ENCODE measurements at regions not wholly inside any gene's neighbourhood (a gene's known extent, or its start where the extent isn't known, plus 50 kb on each side); places are given as distances from the start of the nearest gene placed in this dataset.
"Not testable (repeated sequence)": the region's sequence is repeated elsewhere in the genome, so short reads cannot be mapped to it uniquely, and the experiment has no call there.

DNA sequence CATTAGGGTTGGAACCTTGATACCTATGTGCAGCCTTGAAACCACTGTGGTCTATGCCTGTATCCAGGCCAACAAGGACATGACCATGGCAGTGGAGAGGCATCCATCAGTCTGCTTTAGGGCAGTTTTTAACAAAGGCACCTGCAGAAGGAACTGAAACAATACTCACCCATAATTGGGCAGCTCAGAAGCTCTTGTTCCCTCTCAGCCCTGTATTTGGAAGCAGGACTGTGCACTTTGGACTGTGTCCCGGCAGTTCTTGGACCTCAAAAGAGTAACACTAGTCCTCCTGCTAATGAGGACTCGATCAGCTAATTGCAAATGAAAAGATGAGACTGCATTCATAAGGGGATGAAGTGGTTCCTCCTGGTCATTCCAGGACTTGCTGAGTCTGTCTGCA is 500.2 kb upstream of the TNP1 start:
- Histone ChIP-seq H3K36me3 (ENCODE audit: control insufficient read depth, insufficient read depth, low read length) (no peaks in the 10 kb centered on the region), H3K4me1 (ENCODE audit: control insufficient read depth, insufficient read depth, low read length) (no peaks in the 10 kb centered on the region), H3K9ac (ENCODE audit: low read length) (no peak overlapping the region), H3K27me3 (ENCODE audit: control insufficient read depth, insufficient read depth, low read length) (no peaks in the 10 kb centered on the region), H3K4me3 (ENCODE audit: low read length) (no peak overlapping the region), H3K9me3 (ENCODE audit: control insufficient read depth, low read length) (no peaks in the 10 kb centered on the region)

DNA sequence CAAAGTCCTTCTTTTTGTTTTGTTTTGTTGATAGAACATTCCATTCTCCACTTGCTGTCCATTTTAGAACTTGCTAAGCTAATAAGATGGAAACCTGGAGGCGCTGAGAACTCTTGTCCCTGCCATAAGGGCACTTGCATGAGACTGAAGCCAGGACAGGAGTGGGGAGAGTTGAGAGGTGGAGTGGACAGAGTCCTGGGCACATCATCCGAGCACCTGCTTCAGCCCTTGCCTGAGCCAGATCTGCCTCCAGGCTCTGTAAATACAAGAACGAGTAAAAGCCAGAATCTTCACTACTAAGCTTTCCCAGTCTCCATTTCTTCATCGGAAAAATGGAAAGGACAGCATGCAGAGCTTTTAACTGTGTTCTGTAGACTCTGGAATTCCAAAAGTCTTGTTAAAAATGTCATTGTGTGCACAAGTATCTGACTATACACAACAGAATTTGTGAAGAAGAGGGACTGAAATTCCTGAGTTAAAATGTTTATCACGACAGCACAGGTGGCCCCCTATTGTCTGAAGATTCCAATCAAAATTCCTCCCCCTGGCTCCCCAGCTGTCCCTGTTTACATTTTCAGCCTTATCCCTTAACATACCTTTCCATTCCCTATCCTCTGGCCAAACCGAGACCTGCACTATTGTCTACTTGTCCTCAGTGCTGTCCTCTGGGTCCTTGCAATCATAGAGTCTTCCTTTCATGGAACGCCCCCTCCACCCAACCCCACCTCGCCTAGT is 498.2 kb upstream of the TNP1 start:
- no peaks in the 10 kb centered on the region for H3K4me1 ChIP-seq (ENCODE audit: control insufficient read depth, insufficient read depth, low read length)

DNA sequence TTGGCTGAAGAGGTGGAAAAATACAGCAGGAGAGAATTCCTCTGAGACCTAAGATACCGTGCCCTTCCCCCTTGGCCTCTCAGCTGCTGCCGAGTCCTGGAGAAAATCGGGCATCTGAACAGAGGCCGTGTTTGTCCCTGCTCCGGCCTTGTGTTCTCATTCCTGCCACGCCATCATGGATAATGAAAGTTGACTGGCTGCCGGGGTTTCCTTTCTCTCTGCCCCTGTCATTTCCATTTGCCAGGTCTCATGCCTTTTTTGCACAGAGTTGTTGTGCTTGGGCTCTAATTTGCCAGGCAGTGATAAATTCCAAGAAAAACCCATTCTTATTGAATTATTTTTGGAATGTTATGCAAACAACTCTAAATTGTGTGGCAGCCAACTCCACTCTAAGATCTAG is 496.9 kb upstream of the TNP1 start:
- Histone ChIP-seq H3K4me1 (ENCODE audit: control insufficient read depth, insufficient read depth, low read length) (no peaks in the 10 kb centered on the region), H3K4me3 (ENCODE audit: low read length) (no peak overlapping the region)

More for the DNA sequence above, 498.2 kb upstream of the TNP1 start:
- Histone ChIP-seq H3K4me3 (ENCODE audit: low read length) (no peak overlapping the region), H3K36me3 (ENCODE audit: control insufficient read depth, insufficient read depth, low read length) (no peaks in the 10 kb centered on the region), H3K9me3 (ENCODE audit: control insufficient read depth, low read length) (no peaks in the 10 kb centered on the region), H3K27me3 (ENCODE audit: control insufficient read depth, insufficient read depth, low read length) (no peaks in the 10 kb centered on the region), H3K9ac (ENCODE audit: low read length) (no peak overlapping the region)

DNA sequence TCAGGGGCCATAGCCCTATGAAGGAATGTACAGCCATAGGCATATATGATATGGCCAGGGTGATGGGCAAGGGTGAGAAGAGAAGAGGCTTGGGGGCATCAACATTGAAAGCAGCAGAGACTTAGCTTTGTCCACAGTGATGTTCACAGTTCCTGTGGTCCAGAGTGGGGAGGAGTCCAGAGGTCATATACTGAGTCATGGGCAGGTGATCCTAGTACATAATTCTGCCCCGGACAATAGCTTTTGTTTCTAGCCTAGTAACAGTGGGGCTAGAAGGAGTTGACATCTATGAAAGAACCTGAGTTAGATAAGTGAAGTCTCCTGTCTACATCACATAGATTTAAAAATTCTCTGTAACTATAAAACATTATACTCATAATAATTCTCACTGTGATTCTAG is 496.3 kb upstream of the TNP1 start:
- no peak overlapping the region for H3K9ac ChIP-seq (ENCODE audit: low read length)
- no peaks in the 10 kb centered on the region for H3K9me3 ChIP-seq (ENCODE audit: control insufficient read depth, low read length)
- H3K36me3 ChIP-seq (ENCODE audit: control insufficient read depth, insufficient read depth, low read length), result no peaks in the 10 kb centered on the region
- H3K27me3 ChIP-seq (ENCODE audit: control insufficient read depth, insufficient read depth, low read length), result no peaks in the 10 kb centered on the region
- no peaks in the 10 kb centered on the region for H3K4me1 ChIP-seq (ENCODE audit: control insufficient read depth, insufficient read depth, low read length)
- H3K4me3 ChIP-seq (ENCODE audit: low read length), result no peak overlapping the region

More for the DNA sequence above, 496.9 kb upstream of the TNP1 start:
- Histone ChIP-seq H3K9me3 (ENCODE audit: control insufficient read depth, low read length) (no peaks in the 10 kb centered on the region), H3K27me3 (ENCODE audit: control insufficient read depth, insufficient read depth, low read length) (no peaks in the 10 kb centered on the region), H3K9ac (ENCODE audit: low read length) (no peak overlapping the region), H3K36me3 (ENCODE audit: control insufficient read depth, insufficient read depth, low read length) (no peaks in the 10 kb centered on the region)

DNA sequence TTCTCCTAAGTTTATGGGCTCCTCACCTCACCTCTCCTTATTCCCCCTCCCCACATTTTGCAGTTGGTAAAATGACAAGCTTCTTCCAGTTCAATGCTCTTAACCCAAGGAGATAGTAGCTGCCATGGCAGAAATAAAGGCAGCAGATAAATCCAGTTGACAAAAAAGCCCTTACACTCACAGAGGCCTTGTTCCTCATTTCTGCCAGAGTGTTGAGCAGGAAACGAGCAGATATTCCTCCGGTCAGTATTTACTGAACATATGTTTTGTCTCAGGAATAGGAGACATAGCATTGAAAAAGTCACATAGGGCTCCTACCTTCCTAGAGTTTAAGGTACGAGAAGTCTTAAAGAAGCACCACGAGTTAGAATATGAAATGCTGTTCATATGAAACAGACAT is 493.7 kb upstream of the TNP1 start:
- Histone ChIP-seq H3K4me1 (ENCODE audit: control insufficient read depth, insufficient read depth, low read length) (no peaks in the 10 kb centered on the region), H3K27me3 (ENCODE audit: control insufficient read depth, insufficient read depth, low read length) (no peaks in the 10 kb centered on the region), H3K36me3 (ENCODE audit: control insufficient read depth, insufficient read depth, low read length) (no peaks in the 10 kb centered on the region), H3K4me3 (ENCODE audit: low read length) (no peak overlapping the region), H3K9ac (ENCODE audit: low read length) (no peak overlapping the region), H3K9me3 (ENCODE audit: control insufficient read depth, low read length) (peaks cover 4% of the 10 kb centered on the region)

DNA sequence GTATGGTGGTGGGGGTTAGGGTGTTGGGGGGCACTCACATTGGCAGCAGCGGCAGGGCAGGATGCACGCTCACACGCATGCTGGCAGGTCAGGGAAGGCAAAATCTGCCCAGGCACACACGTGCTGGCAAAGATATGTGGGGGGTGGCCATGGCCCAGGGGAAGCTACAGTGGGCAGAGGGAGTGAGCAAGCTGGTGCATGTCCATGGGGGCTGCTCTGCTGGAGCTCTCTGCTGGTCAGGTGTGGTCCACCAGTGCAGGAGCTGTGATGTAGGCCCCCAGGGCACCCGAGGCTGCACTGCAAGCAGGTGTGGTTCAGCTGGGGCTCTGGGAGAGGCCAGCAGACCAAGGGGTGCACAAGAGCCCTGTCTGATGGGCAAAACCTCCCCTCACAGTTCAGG is 491.5 kb upstream of the TNP1 start:
- Histone ChIP-seq H3K4me3 (ENCODE audit: low read length) (no peak overlapping the region), H3K9ac (ENCODE audit: low read length) (no peak overlapping the region), H3K4me1 (ENCODE audit: control insufficient read depth, insufficient read depth, low read length) (no peaks in the 10 kb centered on the region), H3K9me3 (ENCODE audit: control insufficient read depth, low read length) (peaks cover 4% of the 10 kb centered on the region), H3K27me3 (ENCODE audit: control insufficient read depth, insufficient read depth, low read length) (no peaks in the 10 kb centered on the region), H3K36me3 (ENCODE audit: control insufficient read depth, insufficient read depth, low read length) (no peaks in the 10 kb centered on the region)

DNA sequence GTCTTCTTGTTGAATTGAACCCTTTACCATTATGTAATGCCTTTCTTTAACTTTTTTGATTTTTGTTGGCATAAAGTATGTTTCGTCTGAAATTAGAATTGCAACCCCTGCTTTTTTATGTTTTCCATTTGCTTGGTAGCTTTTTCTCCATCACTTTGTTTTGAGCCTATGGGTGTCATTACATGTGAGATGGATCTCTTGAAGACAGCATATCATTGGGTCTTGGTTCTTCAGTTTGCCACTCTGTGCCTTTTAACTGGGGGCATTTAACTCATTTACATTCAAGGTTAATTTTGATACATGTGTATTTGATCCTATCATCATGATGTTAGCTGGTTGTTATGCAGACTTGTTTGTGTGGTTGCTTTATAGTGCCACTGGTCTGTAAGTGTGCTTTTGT is 489.4 kb upstream of the TNP1 start:
- Histone ChIP-seq H3K4me1 (ENCODE audit: control insufficient read depth, insufficient read depth, low read length) (no peaks in the 10 kb centered on the region), H3K4me3 (ENCODE audit: low read length) (no peak overlapping the region), H3K27me3 (ENCODE audit: control insufficient read depth, insufficient read depth, low read length) (no peaks in the 10 kb centered on the region)

DNA sequence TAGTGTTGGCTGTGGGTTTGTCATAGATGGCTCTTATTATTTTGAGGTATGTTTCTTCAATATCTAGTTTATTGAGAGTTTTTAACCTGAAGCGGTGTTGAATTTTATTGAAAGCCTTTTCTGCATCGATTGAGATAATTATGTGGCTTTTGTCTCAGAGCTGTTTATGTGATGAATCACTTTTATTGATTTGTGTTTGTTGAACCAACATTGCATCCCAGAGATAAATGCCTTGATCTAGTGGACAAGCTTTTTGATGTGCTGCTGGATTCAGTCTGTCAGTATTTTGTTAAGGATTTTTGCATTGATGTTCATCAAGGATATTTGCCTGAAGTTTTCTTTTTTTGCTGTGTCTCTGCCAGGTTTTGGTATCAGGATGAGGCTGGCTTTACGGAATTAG is 487.8 kb upstream of the TNP1 start:
- H3K36me3 ChIP-seq (ENCODE audit: control insufficient read depth, insufficient read depth, low read length); H3K27me3 ChIP-seq (ENCODE audit: control insufficient read depth, insufficient read depth, low read length); H3K4me3 ChIP-seq (ENCODE audit: low read length); H3K4me1 ChIP-seq (ENCODE audit: control insufficient read depth, insufficient read depth, low read length); H3K9me3 ChIP-seq (ENCODE audit: control insufficient read depth, low read length); H3K9ac ChIP-seq (ENCODE audit: low read length): not testable (repeated sequence)

More for the DNA sequence above, 489.4 kb upstream of the TNP1 start:
- H3K9ac ChIP-seq (ENCODE audit: low read length), result no peak overlapping the region
- peaks cover 4% of the 10 kb centered on the region for H3K9me3 ChIP-seq (ENCODE audit: control insufficient read depth, low read length)
- H3K36me3 ChIP-seq (ENCODE audit: control insufficient read depth, insufficient read depth, low read length), result no peaks in the 10 kb centered on the region

DNA sequence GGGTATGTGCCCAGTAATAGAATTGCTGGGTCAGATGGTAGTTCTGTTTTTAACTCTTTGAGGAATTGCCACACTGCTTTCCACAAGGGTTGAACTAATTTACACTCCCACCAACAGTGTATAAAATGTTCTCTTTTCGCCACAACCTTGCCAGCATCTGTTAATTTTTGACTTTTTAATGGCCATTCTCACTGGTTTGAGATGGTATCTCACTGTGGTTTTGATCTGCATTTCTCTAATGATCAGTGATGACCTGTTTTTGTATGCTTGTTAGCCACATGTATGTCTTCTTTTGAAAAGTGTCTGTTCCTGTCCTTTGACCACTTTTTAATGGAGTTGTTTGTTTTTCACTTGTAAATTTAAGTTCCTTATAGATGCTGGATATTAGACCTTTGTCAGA is 486.2 kb upstream of the TNP1 start:
- H3K9me3 ChIP-seq (ENCODE audit: control insufficient read depth, low read length); H3K4me1 ChIP-seq (ENCODE audit: control insufficient read depth, insufficient read depth, low read length); H3K9ac ChIP-seq (ENCODE audit: low read length); H3K4me3 ChIP-seq (ENCODE audit: low read length); H3K36me3 ChIP-seq (ENCODE audit: control insufficient read depth, insufficient read depth, low read length); H3K27me3 ChIP-seq (ENCODE audit: control insufficient read depth, insufficient read depth, low read length): not testable (repeated sequence)

DNA sequence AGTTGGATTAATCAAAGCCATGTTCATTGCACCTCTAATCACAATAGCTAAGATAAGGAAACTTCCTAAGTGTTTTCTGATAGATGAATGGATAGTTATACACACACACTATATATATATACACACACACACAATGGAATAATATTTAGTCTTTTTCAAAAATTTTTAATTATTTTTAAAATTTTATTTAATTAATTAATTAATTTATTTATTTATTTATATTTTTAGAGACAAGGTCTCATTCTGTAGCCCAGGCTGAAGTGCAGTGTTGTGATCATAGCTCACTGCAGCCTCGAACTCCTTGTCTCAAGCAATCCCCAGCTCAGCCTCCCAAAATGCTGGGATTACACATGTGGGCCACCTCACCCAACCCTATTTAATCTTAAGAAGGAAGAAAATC is 481.0 kb upstream of the TNP1 start:
- Histone ChIP-seq H3K9ac (ENCODE audit: low read length) (no peak overlapping the region), H3K36me3 (ENCODE audit: control insufficient read depth, insufficient read depth, low read length) (no peaks in the 10 kb centered on the region), H3K9me3 (ENCODE audit: control insufficient read depth, low read length) (no peaks in the 10 kb centered on the region), H3K4me1 (ENCODE audit: control insufficient read depth, insufficient read depth, low read length) (no peaks in the 10 kb centered on the region), H3K27me3 (ENCODE audit: control insufficient read depth, insufficient read depth, low read length) (no peaks in the 10 kb centered on the region), H3K4me3 (ENCODE audit: low read length) (no peak overlapping the region)

DNA sequence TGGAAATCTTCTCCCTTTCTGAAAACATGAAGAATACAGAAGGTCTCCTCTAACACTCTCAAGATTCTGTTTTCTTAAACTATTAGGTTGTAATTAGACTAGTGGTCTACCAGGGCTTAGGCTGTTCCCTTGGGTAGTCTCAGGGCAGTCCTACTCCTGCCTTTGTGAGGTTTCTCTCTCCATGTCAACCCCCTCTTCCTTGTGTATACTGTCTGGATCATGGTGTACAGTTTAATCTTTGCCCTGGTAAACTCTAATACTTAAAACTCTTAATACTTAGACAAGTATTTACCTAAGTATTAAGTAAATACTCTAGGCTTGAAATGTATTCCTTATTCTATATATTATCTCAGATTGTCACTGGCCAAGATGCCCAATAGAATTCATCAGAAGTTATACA is 480.3 kb upstream of the TNP1 start:
- H3K36me3 ChIP-seq (ENCODE audit: control insufficient read depth, insufficient read depth, low read length), result no peaks in the 10 kb centered on the region
- H3K4me3 ChIP-seq (ENCODE audit: low read length), result no peak overlapping the region
- peaks cover 2% of the 10 kb centered on the region for H3K4me1 ChIP-seq (ENCODE audit: control insufficient read depth, insufficient read depth, low read length)
- no peak overlapping the region for H3K9ac ChIP-seq (ENCODE audit: low read length)
- no peaks in the 10 kb centered on the region for H3K27me3 ChIP-seq (ENCODE audit: control insufficient read depth, insufficient read depth, low read length)
- H3K9me3 ChIP-seq (ENCODE audit: control insufficient read depth, low read length), result no peaks in the 10 kb centered on the region

DNA sequence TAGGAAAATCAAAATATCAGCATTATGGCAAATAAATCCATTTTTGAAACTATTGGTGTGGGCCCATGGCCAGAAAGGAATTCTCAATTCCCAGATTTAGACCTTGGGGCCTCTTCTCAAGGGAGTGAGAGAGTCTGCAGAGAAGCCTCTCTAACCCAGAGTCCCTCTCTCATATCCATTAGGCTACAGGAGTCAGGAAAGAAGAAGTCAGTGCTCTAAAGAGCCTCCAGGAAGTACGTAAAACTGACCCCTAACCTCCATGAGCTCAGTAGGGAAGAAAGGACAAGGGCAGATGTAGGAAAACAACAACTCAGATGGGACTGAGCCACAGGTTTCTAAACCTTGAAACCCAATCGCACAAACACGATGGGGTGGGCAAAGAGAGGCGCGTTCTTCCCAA is 479.9 kb upstream of the TNP1 start:
- no peak overlapping the region for H3K9ac ChIP-seq (ENCODE audit: low read length)
- H3K36me3 ChIP-seq (ENCODE audit: control insufficient read depth, insufficient read depth, low read length), result no peaks in the 10 kb centered on the region

More for the DNA sequence above, 479.9 kb upstream of the TNP1 start:
- Histone ChIP-seq H3K4me1 (ENCODE audit: control insufficient read depth, insufficient read depth, low read length) (peaks cover 6% of the 10 kb centered on the region), H3K27me3 (ENCODE audit: control insufficient read depth, insufficient read depth, low read length) (no peaks in the 10 kb centered on the region), H3K4me3 (ENCODE audit: low read length) (no peak overlapping the region), H3K9me3 (ENCODE audit: control insufficient read depth, low read length) (no peaks in the 10 kb centered on the region)
